SK-N-SH (cell line): ENCODE measurements at regions not wholly inside any gene's neighbourhood (a gene's known extent, or its start where the extent isn't known, plus 50 kb on each side); places are given as distances from the start of the nearest gene placed in this dataset.

Experiments
- CTCF ChIA-PET: fragments of 300-600, 350-600 bp; formaldehyde crosslinking; extraction: SDS; loops from one replicate; lab custom pipeline; 2021; lab: Yijun Ruan, JAX
- POLR2A ChIA-PET: fragments of 350-600 bp; sonication (Branson Sonifier 250); formaldehyde crosslinking; extraction: SDS; loops from one replicate; lab custom pipeline; 2020; ENCODE audit warnings: antibody characterized with exemption, inconsistent platforms; lab: Yijun Ruan, JAX
- DNase-seq: peaks from one replicate; pipeline ENCODE4 v3.0.0; 2012
- H2AFZ ChIP-seq: fragments of 200-600 bp; sonication (generic); 2 replicates; pipeline ENCODE4 v1.8.1; 2016; ENCODE audit warnings: antibody characterized with exemption, mild to moderate bottlenecking, low read depth
- H3F3A ChIP-seq: fragments of 200-600 bp; sonication (generic); replicated peaks from 2 replicates; pipeline ENCODE3; 2016; ENCODE audit warnings: antibody characterized with exemption, mild to moderate bottlenecking; ENCODE audit not compliant: insufficient read depth
- H3K27ac ChIP-seq, 2 experiments: fragments of 200-500 bp in 1 of 2; fragments of 200-600 bp in 1 of 2; sonication (Bioruptor generic) in 1 of 2; sonication (generic), shearing (Covaris generic) in 1 of 2; 2 replicates each; pipeline versions ENCODE4 v1.5.1 to v1.6.1; 2014 to 2016; ENCODE audit warnings: low read depth in 2 of 2, inconsistent platforms in 1 of 2, low read length in 1 of 2, mild to moderate bottlenecking in 1 of 2, mixed read lengths in 1 of 2
- H3K27me3 ChIP-seq: fragments of 200-600 bp; sonication (generic), shearing (Covaris generic); 2 replicates; pipeline ENCODE4 v1.6.1; 2016; ENCODE audit warnings: mixed run types; ENCODE audit not compliant: insufficient read depth
- H3K36me3 ChIP-seq, 2 experiments: fragments of 200-500 bp in 1 of 2; fragments of 200-600 bp in 1 of 2; sonication (Bioruptor generic) in 1 of 2; sonication (generic) in 1 of 2; replicated peaks in 1 of 2; 2 replicates each; pipeline versions ENCODE3 to v1.5.1; 2014 to 2016; ENCODE audit warnings: low read length in 1 of 2, mild to moderate bottlenecking in 1 of 2; ENCODE audit not compliant: insufficient read depth in 2 of 2, control insufficient read depth in 1 of 2
- H3K4me1 ChIP-seq, 2 experiments: fragments of 200-500 bp in 1 of 2; fragments of 200-600 bp in 1 of 2; sonication (Bioruptor generic) in 1 of 2; sonication (generic), shearing (Covaris generic) in 1 of 2; 2 replicates each; pipeline versions ENCODE4 v1.5.1 to v1.6.1; 2014 to 2016; ENCODE audit warnings: low read depth in 1 of 2, low read length in 1 of 2, mixed run types in 1 of 2; ENCODE audit not compliant: insufficient read depth in 2 of 2, control insufficient read depth in 1 of 2
- H3K4me2 ChIP-seq: fragments of 200-600 bp; sonication (generic), shearing (Covaris generic); 2 replicates; pipeline ENCODE4 v1.6.1; 2017; ENCODE audit warnings: mixed run types
- H3K4me3 ChIP-seq, 2 experiments: fragments of 200-500 bp in 1 of 2; fragments of 200-600 bp in 1 of 2; sonication (Bioruptor generic) in 1 of 2; sonication (generic), shearing (Covaris generic) in 1 of 2; 2 replicates each; pipeline versions ENCODE4 v1.5.1 to v1.8.1; 2014 to 2016; ENCODE audit warnings: low read depth in 2 of 2, inconsistent platforms in 1 of 2, low read length in 1 of 2, mild to moderate bottlenecking in 1 of 2, mixed read lengths in 1 of 2, moderate library complexity in 1 of 2
- H3K79me2 ChIP-seq: fragments of 200-600 bp; sonication (generic); 2 replicates; pipeline ENCODE4 v1.8.1; 2017; ENCODE audit warnings: mild to moderate bottlenecking; ENCODE audit not compliant: insufficient read depth
- H3K9ac ChIP-seq: fragments of 200-600 bp; sonication (generic); 2 replicates; pipeline ENCODE4 v1.6.1; 2017; ENCODE audit warnings: mixed run types
- H3K9me2 ChIP-seq: fragments of 200-600 bp; sonication (generic); 2 replicates; pipeline ENCODE4 v1.6.1; 2017; ENCODE audit warnings: mixed run types
- H3K9me3 ChIP-seq: fragments of 200-600 bp; sonication (generic); 2 replicates; pipeline ENCODE4 v1.6.1; 2017; ENCODE audit warnings: mixed run types, mild to moderate bottlenecking, moderate library complexity
- H4K20me1 ChIP-seq: fragments of 200-600 bp; sonication (generic); 2 replicates; pipeline ENCODE4 v1.6.1; 2017; ENCODE audit warnings: mild to moderate bottlenecking, mixed run types; ENCODE audit not compliant: insufficient read depth
- CHD2 ChIP-seq: fragments of 150-350 bp; IDR thresholded peaks from 2 replicates; pipeline ENCODE4 v1.6.1; 2018; ENCODE audit warnings: low read length; ENCODE audit not compliant: partially characterized antibody
- EP300 ChIP-seq, 2 experiments: IDR thresholded peaks; 2 replicates each; pipeline versions ENCODE4 v1.4.0 to v1.6.1; 2012; ENCODE audit warnings: borderline replicate concordance in 1 of 2, low read depth in 1 of 2, low read length in 1 of 2
- EZH2phosphoT487 ChIP-seq: fragments of 200-600 bp; sonication (generic); IDR thresholded peaks from 2 replicates; pipeline ENCODE4 v1.6.1; 2017; ENCODE audit warnings: low read depth, mixed run types, mild to moderate bottlenecking, antibody characterized with exemption, moderate library complexity, borderline replicate concordance
- FOSL2 ChIP-seq: IDR thresholded peaks from 2 replicates; pipeline ENCODE4 v1.4.0; 2012; ENCODE audit warnings: low read depth, mild to moderate bottlenecking, moderate library complexity, borderline replicate concordance
- FOXJ3 ChIP-seq: sonication (generic); formaldehyde crosslinking; IDR thresholded peaks from 2 replicates; pipeline ENCODE4 v1.5.1; 2020; ENCODE audit warnings: mild to moderate bottlenecking, missing genetic modification reagents
- FOXM1 ChIP-seq: IDR thresholded peaks from 2 replicates; pipeline ENCODE4 v1.4.0; 2012; ENCODE audit warnings: low read depth, mild to moderate bottlenecking
- GATA2 ChIP-seq: sonication (generic); formaldehyde crosslinking; IDR thresholded peaks from 2 replicates; pipeline ENCODE4 v1.5.0; 2020; ENCODE audit warnings: mild to moderate bottlenecking, missing genetic modification reagents
- JUND ChIP-seq: IDR thresholded peaks from 2 replicates; pipeline ENCODE4 v1.4.0; 2012
- MAX ChIP-seq: IDR thresholded peaks from 2 replicates; pipeline ENCODE4 v1.4.0; 2012; ENCODE audit warnings: low read depth
- MEF2A ChIP-seq: IDR thresholded peaks from 2 replicates; pipeline ENCODE4 v1.4.0; 2012; ENCODE audit warnings: low read depth, borderline replicate concordance
- MXI1 ChIP-seq: IDR thresholded peaks from 2 replicates; pipeline ENCODE4 v1.6.1; 2012; ENCODE audit warnings: mild to moderate bottlenecking, low read depth, low read length, improper control_type of control experiment
- NFIC ChIP-seq: IDR thresholded peaks from 2 replicates; pipeline ENCODE4 v1.4.0; 2012; ENCODE audit warnings: borderline replicate concordance
- NRF1 ChIP-seq: IDR thresholded peaks from 2 replicates; pipeline ENCODE4 v1.6.1; 2012; ENCODE audit warnings: low read depth, mild to moderate bottlenecking, low read length
- RAD21 ChIP-seq: IDR thresholded peaks from 2 replicates; pipeline ENCODE4 v1.6.1; 2012; ENCODE audit warnings: mild to moderate bottlenecking, low read length
- REST ChIP-seq: IDR thresholded peaks from 2 replicates; pipeline ENCODE4 v1.6.1; 2012; ENCODE audit warnings: mild to moderate bottlenecking, low read depth, low read length, moderate library complexity
- RXRA ChIP-seq: IDR thresholded peaks from 2 replicates; pipeline ENCODE4 v1.4.0; 2012; ENCODE audit warnings: low read depth, mild to moderate bottlenecking, borderline replicate concordance
- SMC3 ChIP-seq: IDR thresholded peaks from 2 replicates; pipeline ENCODE4 v1.6.1; 2012; ENCODE audit warnings: low read depth, low read length, improper control_type of control experiment
- TEAD4 ChIP-seq: IDR thresholded peaks from 2 replicates; pipeline ENCODE4 v1.4.0; 2012; ENCODE audit warnings: mild to moderate bottlenecking, borderline replicate concordance; ENCODE audit not compliant: insufficient read depth
- USF2 ChIP-seq: fragments of 150-350 bp; IDR thresholded peaks from 2 replicates; pipeline ENCODE4 v1.6.1; 2017; ENCODE audit warnings: antibody characterized with exemption, low read length, low read depth, borderline replicate concordance
- YY1 ChIP-seq: IDR thresholded peaks from 2 replicates; pipeline ENCODE4 v1.4.0; 2012; ENCODE audit warnings: low read depth, mild to moderate bottlenecking
- WGBS: methylation state at CpG from one replicate; pipeline ENCODE4 v1.1.6; 2017; ENCODE audit warnings: low lambda C conversion rate; 5-methylcytosine and 5-hydroxymethylcytosine counted together

GRCh38 chr5:155915601-155916000, 411.4 kb upstream of the SGCD start:
- Histone ChIP-seq H3K9ac (no peak overlapping the region), H3K9me3 (no peaks in the 10 kb centered on the region), H3K36me3 (no peaks in the 10 kb centered on the region), H3F3A (no peaks in the 10 kb centered on the region), H3K4me2 (no peak overlapping the region), H3K4me1 (no peaks in the 10 kb centered on the region), H3K79me2 (no peaks in the 10 kb centered on the region), H3K9me2 (no peaks in the 10 kb centered on the region), H3K27me3 (no peaks in the 10 kb centered on the region), H3K4me3 (no peak overlapping the region), H4K20me1 (no peaks in the 10 kb centered on the region), H3K27ac (no peak overlapping the region), H2AFZ (no peak overlapping the region)
- no peak for DNase-seq
- CTCF ChIA-PET, result interaction anchor here (0.7 kb wide), 1 partner anchor 23 kb away, joined by 3 read pairs; no protein-coding TSS in a partner anchor
- 9% methylated on average over 3 of the region's 3 CpGs for WGBS
- no peak for TF ChIP-seq EP300 (IDR thresholded peaks at IDR 0.05; ENCODE audit: borderline replicate concordance in 1 of 2, low read depth in 1 of 2, low read length in 1 of 2)
- no peak for TF ChIP-seq MXI1
- TF ChIP-seq EZH2phosphoT487, result no peak
- no peak for TF ChIP-seq GATA2 (CRISPR knock-in tag)
- TF ChIP-seq MAX, result no peak
- no peak for TF ChIP-seq REST
- TF ChIP-seq NFIC, result no peak
- no peak for TF ChIP-seq RXRA
- TF ChIP-seq FOSL2, result no peak
- TF ChIP-seq YY1, result no peak
- no peak for TF ChIP-seq CHD2
- TF ChIP-seq FOXJ3 (CRISPR knock-in tag), result no peak
- no peak for TF ChIP-seq SMC3
- no peak for TF ChIP-seq MEF2A
- no peak for TF ChIP-seq TEAD4
- no peak for TF ChIP-seq RAD21
- no peak for TF ChIP-seq USF2
- TF ChIP-seq JUND, result no peak
- TF ChIP-seq NRF1, result no peak
- TF ChIP-seq FOXM1, result no peak
- POLR2A ChIA-PET, result no interaction called here
